ENCODE measurements at regions not wholly inside any gene's neighbourhood (a gene's known extent, or its start where the extent isn't known, plus 50 kb on each side); places are given as distances from the start of the nearest gene placed in this dataset.
"Not testable (repeated sequence)": the region's sequence is repeated elsewhere in the genome, so short reads cannot be mapped to it uniquely, and the experiment has no call there.

- DNase-seq (ENCODE audit: low read depth) = no peak
- no peak overlapping the region for H3K4me3 ChIP-seq (ENCODE audit: low read depth, low read length)
- TF ChIP-seq, protein P1, sequence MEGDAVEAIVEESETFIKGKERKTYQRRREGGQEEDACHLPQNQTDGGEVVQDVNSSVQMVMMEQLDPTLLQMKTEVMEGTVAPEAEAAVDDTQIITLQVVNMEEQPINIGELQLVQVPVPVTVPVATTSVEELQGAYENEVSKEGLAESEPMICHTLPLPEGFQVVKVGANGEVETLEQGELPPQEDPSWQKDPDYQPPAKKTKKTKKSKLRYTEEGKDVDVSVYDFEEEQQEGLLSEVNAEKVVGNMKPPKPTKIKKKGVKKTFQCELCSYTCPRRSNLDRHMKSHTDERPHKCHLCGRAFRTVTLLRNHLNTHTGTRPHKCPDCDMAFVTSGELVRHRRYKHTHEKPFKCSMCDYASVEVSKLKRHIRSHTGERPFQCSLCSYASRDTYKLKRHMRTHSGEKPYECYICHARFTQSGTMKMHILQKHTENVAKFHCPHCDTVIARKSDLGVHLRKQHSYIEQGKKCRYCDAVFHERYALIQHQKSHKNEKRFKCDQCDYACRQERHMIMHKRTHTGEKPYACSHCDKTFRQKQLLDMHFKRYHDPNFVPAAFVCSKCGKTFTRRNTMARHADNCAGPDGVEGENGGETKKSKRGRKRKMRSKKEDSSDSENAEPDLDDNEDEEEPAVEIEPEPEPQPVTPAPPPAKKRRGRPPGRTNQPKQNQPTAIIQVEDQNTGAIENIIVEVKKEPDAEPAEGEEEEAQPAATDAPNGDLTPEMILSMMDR (conservative IDR thresholded peaks at IDR 0.05; ENCODE audit: low read depth, low read length) = no peak
Measured at GRCh38 chr14:43665570-43666267, 841.4 kb downstream of the FSCB start.

DNA sequence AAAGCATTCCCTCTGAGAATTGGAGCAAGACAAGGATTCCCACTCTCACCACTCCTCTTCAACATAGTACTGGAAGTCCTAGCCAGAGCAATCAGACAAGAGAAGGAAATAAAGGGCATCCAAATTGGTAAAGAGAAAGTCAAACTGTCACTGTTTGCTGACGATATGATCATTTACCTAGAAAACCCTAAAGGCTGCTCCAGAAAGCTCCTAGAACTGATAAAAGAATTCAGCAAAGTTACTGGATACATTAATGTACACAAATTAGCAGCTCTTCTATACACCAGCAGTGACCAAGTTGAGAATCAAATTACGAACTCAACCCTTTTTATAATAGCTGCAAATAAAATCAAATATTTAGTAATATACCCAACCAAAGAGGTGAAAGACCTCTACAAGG is 851.9 kb downstream of the FSCB start:
- DNase-seq (ENCODE audit: low read depth); H3K4me3 ChIP-seq (ENCODE audit: low read depth, low read length): not testable (repeated sequence)

DNA sequence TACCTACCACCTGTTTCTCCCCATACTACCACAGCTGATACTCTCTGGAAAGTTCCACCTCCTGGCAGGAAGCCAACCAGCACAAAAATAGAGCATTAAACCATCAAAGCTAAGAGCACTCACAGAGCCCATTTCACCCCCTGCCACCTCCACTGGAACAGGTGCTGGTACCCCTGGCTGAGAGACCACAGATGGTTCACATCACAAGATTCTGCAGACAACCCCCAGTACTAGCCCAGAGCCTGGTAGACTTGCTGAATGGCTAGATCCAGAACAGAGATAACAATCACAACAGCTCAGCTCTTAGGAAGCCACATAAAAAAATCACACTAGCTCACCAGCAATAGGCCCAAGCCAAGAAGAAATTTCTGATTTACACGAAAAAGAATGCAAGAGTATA is 855.2 kb downstream of the FSCB start:
- no peak overlapping the region for H3K4me3 ChIP-seq (ENCODE audit: low read depth, low read length)
- no peak for DNase-seq (ENCODE audit: low read depth)
- TF ChIP-seq, protein P1 (conservative IDR thresholded peaks at IDR 0.05; ENCODE audit: low read depth, low read length) = no peak

DNA sequence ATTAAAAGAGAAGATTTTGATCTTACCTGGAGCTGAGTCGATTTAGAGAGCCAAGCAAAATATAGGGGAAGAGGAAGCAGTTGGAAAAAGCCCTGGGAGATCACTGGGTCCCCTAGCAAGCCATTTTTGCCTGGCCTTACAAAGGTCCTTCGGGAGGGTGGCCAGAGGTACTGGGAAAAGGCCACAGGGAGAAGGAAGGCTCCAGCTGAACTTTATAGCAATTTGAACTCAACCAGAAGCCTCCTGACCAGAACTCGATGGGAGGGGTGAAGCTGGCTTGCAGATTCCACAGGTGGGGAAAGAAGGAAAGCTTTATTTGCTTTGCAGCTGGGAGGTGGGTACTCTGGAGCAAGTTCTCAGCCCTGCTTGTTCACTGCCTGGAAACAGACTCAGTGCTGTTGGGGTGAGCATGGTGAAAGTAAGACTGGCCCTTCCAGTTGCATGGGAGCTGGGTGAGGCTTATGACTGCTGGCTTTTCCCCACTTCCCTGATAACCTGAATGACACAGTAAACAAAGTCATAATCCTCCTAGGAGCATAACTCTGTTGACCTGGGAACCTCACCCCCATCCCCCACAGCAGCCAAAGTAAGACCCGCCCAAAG is 855.8 kb downstream of the FSCB start:
- H3K4me3 ChIP-seq (ENCODE audit: low read depth, low read length) = no peak overlapping the region
- DNase-seq (ENCODE audit: low read depth) = no peak
- TF ChIP-seq, protein P1 (conservative IDR thresholded peaks at IDR 0.05; ENCODE audit: low read depth, low read length) = no peak

DNA sequence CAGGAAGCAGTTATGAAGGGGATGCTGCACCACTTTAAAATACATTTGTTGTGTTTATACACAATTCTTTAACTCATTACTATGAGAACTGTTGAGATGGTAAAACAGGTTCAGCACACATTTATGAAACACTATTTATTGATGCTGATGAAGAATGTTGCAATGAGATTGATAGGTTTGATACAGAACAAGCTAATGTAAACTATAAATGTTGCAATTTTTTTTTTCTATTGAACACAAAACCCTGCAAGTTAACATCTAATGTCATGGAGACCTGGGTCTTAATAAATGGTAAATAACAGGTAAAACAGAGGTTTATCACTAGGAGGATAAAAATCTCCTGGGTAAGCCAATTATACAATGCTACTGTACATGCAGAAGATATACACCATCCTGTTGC is 857.6 kb downstream of the FSCB start:
- no peak for DNase-seq (ENCODE audit: low read depth)
- TF ChIP-seq, protein P1 (conservative IDR thresholded peaks at IDR 0.05; ENCODE audit: low read depth, low read length) = no peak

DNA sequence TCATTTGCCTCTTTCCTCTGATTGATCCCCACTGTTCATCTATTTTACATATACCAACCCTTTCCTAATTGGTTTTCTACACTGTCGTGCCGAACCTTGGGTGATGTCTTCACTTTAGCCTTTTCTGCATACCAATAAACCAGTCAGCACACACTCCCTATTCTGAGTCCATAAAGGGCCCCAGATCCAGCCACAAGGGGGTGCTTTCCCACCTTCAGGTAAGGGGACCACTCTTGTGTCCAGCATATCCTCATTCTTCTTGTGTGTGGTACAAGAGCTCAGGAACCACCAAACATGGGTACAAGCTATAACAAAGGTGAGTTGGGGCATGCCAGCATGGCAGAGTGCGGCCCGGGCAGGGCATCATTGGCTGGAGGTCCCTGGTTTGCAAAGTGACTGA is 859.8 kb downstream of the FSCB start:
- no peak overlapping the region for H3K4me3 ChIP-seq (ENCODE audit: low read depth, low read length)
- DNase-seq (ENCODE audit: low read depth) = no peak
- TF ChIP-seq, protein P1 (conservative IDR thresholded peaks at IDR 0.05; ENCODE audit: low read depth, low read length) = no peak

More for the DNA sequence above, 857.6 kb downstream of the FSCB start:
- H3K4me3 ChIP-seq (ENCODE audit: low read depth, low read length) = no peak overlapping the region

DNA sequence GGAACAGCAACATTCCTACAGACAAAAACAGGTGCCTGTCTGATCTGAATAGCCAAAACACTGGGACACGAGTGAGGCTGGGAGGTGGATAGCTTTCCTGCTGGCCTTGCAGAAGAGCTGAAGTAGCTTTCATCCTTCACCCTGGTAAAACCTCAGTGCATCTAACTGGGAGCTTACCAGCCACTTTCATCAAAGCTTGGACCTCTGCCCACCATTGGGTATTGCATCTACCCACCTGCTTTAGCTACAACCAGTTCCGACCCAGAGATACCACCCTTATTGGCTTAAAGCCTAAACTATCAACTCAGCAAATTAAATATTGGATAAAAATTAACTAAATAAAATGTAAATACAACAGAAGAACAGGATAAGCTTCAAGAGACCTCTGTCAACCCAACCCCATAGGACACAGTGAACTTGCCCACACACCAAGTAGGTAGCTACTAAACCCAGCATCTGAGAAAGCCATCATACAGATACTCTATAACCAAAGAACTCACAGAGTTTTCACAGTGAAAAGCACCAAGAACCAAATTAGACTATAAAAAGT is 866.3 kb downstream of the FSCB start:
- TF ChIP-seq, protein P1 (conservative IDR thresholded peaks at IDR 0.05; ENCODE audit: low read depth, low read length) = no peak
- DNase-seq (ENCODE audit: low read depth) = no peak
- H3K4me3 ChIP-seq (ENCODE audit: low read depth, low read length) = no peak overlapping the region

Data from choroid plexus epithelial cell (primary cell).